ENCODE measurements at regions not wholly inside any gene's neighbourhood (a gene's known extent, or its start where the extent isn't known, plus 50 kb on each side); places are given as distances from the start of the nearest gene placed in this dataset.

DNA sequence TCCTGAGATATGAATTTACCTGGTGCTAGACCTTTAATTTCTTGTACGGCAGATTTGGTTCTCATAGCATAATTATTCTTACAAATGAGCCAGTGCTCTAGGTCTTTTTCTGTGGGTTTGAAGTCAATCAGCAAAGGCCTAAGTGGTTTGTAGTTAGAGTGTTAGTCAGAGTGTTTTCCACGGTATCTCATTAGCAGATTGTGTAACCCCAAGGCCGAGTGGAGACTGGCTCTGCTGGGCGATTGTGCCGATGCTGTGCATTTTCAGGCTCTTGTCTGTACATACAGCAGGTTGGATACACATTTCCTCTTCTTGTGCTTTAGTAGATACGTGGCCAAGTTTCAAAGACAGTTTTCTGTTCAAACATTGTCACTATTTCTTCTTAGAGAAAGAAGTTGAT lies 78.6 kb upstream of the CA10 start:
- TF ChIP-seq, protein P1, sequence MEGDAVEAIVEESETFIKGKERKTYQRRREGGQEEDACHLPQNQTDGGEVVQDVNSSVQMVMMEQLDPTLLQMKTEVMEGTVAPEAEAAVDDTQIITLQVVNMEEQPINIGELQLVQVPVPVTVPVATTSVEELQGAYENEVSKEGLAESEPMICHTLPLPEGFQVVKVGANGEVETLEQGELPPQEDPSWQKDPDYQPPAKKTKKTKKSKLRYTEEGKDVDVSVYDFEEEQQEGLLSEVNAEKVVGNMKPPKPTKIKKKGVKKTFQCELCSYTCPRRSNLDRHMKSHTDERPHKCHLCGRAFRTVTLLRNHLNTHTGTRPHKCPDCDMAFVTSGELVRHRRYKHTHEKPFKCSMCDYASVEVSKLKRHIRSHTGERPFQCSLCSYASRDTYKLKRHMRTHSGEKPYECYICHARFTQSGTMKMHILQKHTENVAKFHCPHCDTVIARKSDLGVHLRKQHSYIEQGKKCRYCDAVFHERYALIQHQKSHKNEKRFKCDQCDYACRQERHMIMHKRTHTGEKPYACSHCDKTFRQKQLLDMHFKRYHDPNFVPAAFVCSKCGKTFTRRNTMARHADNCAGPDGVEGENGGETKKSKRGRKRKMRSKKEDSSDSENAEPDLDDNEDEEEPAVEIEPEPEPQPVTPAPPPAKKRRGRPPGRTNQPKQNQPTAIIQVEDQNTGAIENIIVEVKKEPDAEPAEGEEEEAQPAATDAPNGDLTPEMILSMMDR (optimal IDR thresholded peaks at IDR 0.05 in 1 of 3, IDR thresholded peaks at IDR 0.05 in 1 of 3, conservative IDR thresholded peaks at IDR 0.05 in 1 of 3; ENCODE audit: extremely low read depth in 1 of 3, insufficient read depth in 2 of 3, low read length in 3 of 3), result no peak
- no peak for TF ChIP-seq EZH2 (IDR thresholded peaks at IDR 0.05; ENCODE audit: low read length)
